A673 (cell line): ENCODE measurements at regions not wholly inside any gene's neighbourhood (a gene's known extent, or its start where the extent isn't known, plus 50 kb on each side); places are given as distances from the start of the nearest gene placed in this dataset.

Experiments
- BruUV-seq: library from RNA; stranded (reverse); fragments of 400-500 nt; replicated peaks from 2 replicates; lab custom pipeline; 2021; lab: Mats Ljungman, UMichigan
- CTCF ChIA-PET: fragments of 300-600 bp; sonication (Branson Sonifier 250); formaldehyde crosslinking; loops from one replicate; lab custom pipeline; 2022; ENCODE audit warnings: antibody characterized with exemption; lab: Charles Lee
- POLR2A ChIA-PET: fragments of 300-600 bp; sonication (Branson Sonifier 250); formaldehyde crosslinking; loops from one replicate; lab custom pipeline; 2022; ENCODE audit warnings: antibody characterized with exemption; ENCODE audit not compliant: low non-redundant PET; lab: Charles Lee
- DNase-seq: peaks from one replicate; pipeline ENCODE4 v3.0.0-alpha.2; 2015; ENCODE audit warnings: low spot score
- H3K27ac ChIP-seq: fragments of 200-600 bp; sonication (generic); 2 replicates; pipeline ENCODE4 v1.5.1; 2016; ENCODE audit warnings: mixed run types, low read depth, mild to moderate bottlenecking, mixed read lengths, antibody characterized with exemption, low read length; ENCODE audit not compliant: poor library complexity, severe bottlenecking
- H3K27me3 ChIP-seq: fragments of 200-600 bp; sonication (generic); replicated peaks from 2 replicates; pipeline ENCODE4 v1.6.1; 2017; ENCODE audit warnings: mixed run types, low read depth, mild to moderate bottlenecking, mixed read lengths, antibody characterized with exemption, low read length; ENCODE audit not compliant: insufficient read depth, poor library complexity
- H3K36me3 ChIP-seq: fragments of 200-600 bp; sonication (generic); 2 replicates; pipeline ENCODE4 v1.6.1; 2016; ENCODE audit warnings: mixed run types, mild to moderate bottlenecking, mixed read lengths, antibody characterized with exemption, low read length; ENCODE audit not compliant: insufficient read depth, poor library complexity, severe bottlenecking
- H3K4me1 ChIP-seq: fragments of 200-600 bp; sonication (generic); 2 replicates; pipeline ENCODE4 v1.6.1; 2017; ENCODE audit warnings: mixed run types, mild to moderate bottlenecking, mixed read lengths, antibody characterized with exemption, low read length; ENCODE audit not compliant: insufficient read depth, poor library complexity, severe bottlenecking
- H3K4me3 ChIP-seq: fragments of 200-600 bp; sonication (generic); 2 replicates; pipeline ENCODE4 v1.5.1; 2016; ENCODE audit warnings: low read depth, mixed run types, mild to moderate bottlenecking, mixed read lengths, low read length; ENCODE audit not compliant: poor library complexity, severe bottlenecking
- H3K9me3 ChIP-seq: fragments of 200-600 bp; sonication (generic); 2 replicates; pipeline ENCODE4 v1.6.1; 2016; ENCODE audit warnings: mixed run types, low read depth, mild to moderate bottlenecking, mixed read lengths, antibody characterized with exemption, low read length; ENCODE audit not compliant: poor library complexity, severe bottlenecking
- CTCF ChIP-seq: fragments of 300-800, 200-600 bp; sonication (generic); conservative IDR thresholded peaks from 2 replicates; pipeline ENCODE4 v1.5.1; 2017; ENCODE audit warnings: low read depth, mild to moderate bottlenecking, antibody characterized with exemption, low read length, moderate library complexity, mixed read lengths
- EZH2 ChIP-seq: fragments of 200-600 bp; sonication (generic); IDR thresholded peaks from 2 replicates; pipeline ENCODE4 v1.6.1; 2017; ENCODE audit warnings: borderline replicate concordance, low read depth, mild to moderate bottlenecking, mixed read lengths, antibody characterized with exemption, low read length; ENCODE audit not compliant: poor library complexity, severe bottlenecking
- intact Hi-C: fragments of 100-400 bp; cut with micrococcal nuclease; formaldehyde crosslinking; loops from one replicate; pipeline ENCODE4 v1.10.0; 2022; ENCODE audit not compliant: unreplicated experiment

- no peak overlapping the region for H3K4me3 ChIP-seq
- no peaks in the 10 kb centered on the region for H3K36me3 ChIP-seq
- POLR2A ChIA-PET: interaction anchor here (0.6 kb wide), 1 partner anchor 48 kb away, joined by 3 read pairs; no protein-coding TSS in a partner anchor
- no peak overlapping the region for H3K27ac ChIP-seq
- TF ChIP-seq CTCF (no peak), EZH2 (no peak)
- H3K9me3 ChIP-seq: no peaks in the 10 kb centered on the region
- no peak for DNase-seq
- peaks cover 39% of the 10 kb centered on the region for H3K4me1 ChIP-seq
- CTCF ChIA-PET: no interaction called here
- BruUV-seq: no TSS peak
- H3K27me3 ChIP-seq: no peaks in the 10 kb centered on the region
- intact Hi-C loops: no loop called here
Measured at GRCh38 chr4:112968451-112969159, 80.8 kb upstream of the ANK2 start.

GRCh38 chr4:112970903-112971302 is 78.5 kb upstream of the ANK2 start:
- POLR2A ChIA-PET: no interaction called here
- no peaks in the 10 kb centered on the region for H3K27me3 ChIP-seq
- CTCF ChIA-PET: no interaction called here
- H3K9me3 ChIP-seq: no peaks in the 10 kb centered on the region
- BruUV-seq: no TSS peak
- H3K36me3 ChIP-seq: no peaks in the 10 kb centered on the region
- H3K4me1 ChIP-seq: peaks cover 58% of the 10 kb centered on the region
- no peak overlapping the region for H3K4me3 ChIP-seq
- intact Hi-C loops: no loop called here
- H3K27ac ChIP-seq: no peak overlapping the region
- DNase-seq: no peak
- no peak for TF ChIP-seq CTCF
- TF ChIP-seq EZH2: no peak

- ChIA-PET POLR2A (no interaction called here), CTCF (interaction anchor here (1.5 kb wide), 1 partner anchor 22 kb away, joined by 4 read pairs; no protein-coding TSS in a partner anchor)
- no peaks in the 10 kb centered on the region for H3K36me3 ChIP-seq
- DNase-seq: peak; percentile 95
- H3K27me3 ChIP-seq: no peaks in the 10 kb centered on the region
- H3K4me3 ChIP-seq: no peak overlapping the region
- no peak for TF ChIP-seq EZH2
- no peak for TF ChIP-seq CTCF
- BruUV-seq: no TSS peak
- intact Hi-C loops: no loop called here
- no peaks in the 10 kb centered on the region for H3K9me3 ChIP-seq
- peak overlapping the region; percentile 31 for H3K27ac ChIP-seq
- H3K4me1 ChIP-seq: peaks cover 39% of the 10 kb centered on the region
Measured at GRCh38 chr4:112973750-112974251, 75.7 kb upstream of the ANK2 start.
